Stimulated activated CD8-positive, alpha-beta memory T cell treated with anti-CD3 and anti-CD28 coated beads, Interleukin-12 subunit alpha, Interleukin-12 subunit beta, amount 100 ng/mL, for 1 hour (primary cell): ENCODE measurements at regions not wholly inside any gene's neighbourhood (a gene's known extent, or its start where the extent isn't known, plus 50 kb on each side); places are given as distances from the start of the nearest gene placed in this dataset.

ENCODE experiments used
- DNase-seq: peaks from one replicate; pipeline ENCODE4 v3.0.0-alpha.2; 2020; ENCODE audit warnings: low read depth

- DNase-seq: no peak
Measured at GRCh38 chr12:46910830-46911229, 85.0 kb upstream of the SLC38A4 start.

GRCh38 chr12:46914336-46914735 is 88.5 kb upstream of the SLC38A4 start:
- DNase-seq: no peak

GRCh38 chr12:46915082-46915481 is 89.3 kb upstream of the SLC38A4 start:
- DNase-seq: no peak

- DNase-seq: no peak
Measured at GRCh38 chr12:46915836-46916235, 90.0 kb upstream of the SLC38A4 start.

- DNase-seq: no peak
Measured at GRCh38 chr12:46916796-46917419, 91.1 kb upstream of the SLC38A4 start.

- no peak for DNase-seq
Measured at GRCh38 chr12:46917821-46918220, 92.0 kb upstream of the SLC38A4 start.

GRCh38 chr12:46918631-46919030 is 92.8 kb upstream of the SLC38A4 start:
- no peak for DNase-seq

- no peak for DNase-seq
Measured at GRCh38 chr12:46919666-46920400, 94.0 kb upstream of the SLC38A4 start.

- DNase-seq: no peak
Measured at GRCh38 chr12:46920499-46920898, 94.7 kb upstream of the SLC38A4 start.

GRCh38 chr12:46921048-46921763 is 95.4 kb upstream of the SLC38A4 start:
- DNase-seq: no peak

GRCh38 chr12:46921764-46922133 is 96.0 kb upstream of the SLC38A4 start:
- no peak for DNase-seq

GRCh38 chr12:46926526-46926925 is 100.7 kb upstream of the SLC38A4 start:
- no peak for DNase-seq

- no peak for DNase-seq
Measured at GRCh38 chr12:46930101-46930500, 104.3 kb upstream of the SLC38A4 start.

- no peak for DNase-seq
Measured at GRCh38 chr12:46933947-46934346, 108.2 kb upstream of the SLC38A4 start.

- DNase-seq: no peak
Measured at GRCh38 chr12:46934374-46935111, 108.7 kb upstream of the SLC38A4 start.

- no peak for DNase-seq
Measured at GRCh38 chr12:46935271-46935847, 109.6 kb upstream of the SLC38A4 start.

- no peak for DNase-seq
Measured at GRCh38 chr12:46936042-46936441, 110.2 kb upstream of the SLC38A4 start.

- no peak for DNase-seq
Measured at GRCh38 chr12:46938071-46938678, 112.4 kb upstream of the SLC38A4 start.

- DNase-seq: no peak
Measured at GRCh38 chr12:46941981-46942380, 116.2 kb upstream of the SLC38A4 start.

GRCh38 chr12:46942579-46942978 is 116.8 kb upstream of the SLC38A4 start:
- no peak for DNase-seq

- DNase-seq: no peak
Measured at GRCh38 chr12:46944088-46944487, 118.3 kb upstream of the SLC38A4 start.

- DNase-seq: no peak
Measured at GRCh38 chr12:46944771-46945170, 119.0 kb upstream of the SLC38A4 start.
